Inflammatory macrophage treated with lipopolysaccharide for 1 hour (primary cell): ENCODE measurements at regions not wholly inside any gene's neighbourhood (a gene's known extent, or its start where the extent isn't known, plus 50 kb on each side); places are given as distances from the start of the nearest gene placed in this dataset.
A peak's percentile ranks its signal among the peaks of the same experiment; 100 is the strongest.

Source experiments
- DNase-seq, 2 donors: peaks; one replicate each; pipeline ENCODE4 v3.0.0-alpha.2; 2020 to 2022

- no peak for DNase-seq
Observed at GRCh38 chr3:168885028-168885427, 778.5 kb downstream of the MECOM start.

DNA sequence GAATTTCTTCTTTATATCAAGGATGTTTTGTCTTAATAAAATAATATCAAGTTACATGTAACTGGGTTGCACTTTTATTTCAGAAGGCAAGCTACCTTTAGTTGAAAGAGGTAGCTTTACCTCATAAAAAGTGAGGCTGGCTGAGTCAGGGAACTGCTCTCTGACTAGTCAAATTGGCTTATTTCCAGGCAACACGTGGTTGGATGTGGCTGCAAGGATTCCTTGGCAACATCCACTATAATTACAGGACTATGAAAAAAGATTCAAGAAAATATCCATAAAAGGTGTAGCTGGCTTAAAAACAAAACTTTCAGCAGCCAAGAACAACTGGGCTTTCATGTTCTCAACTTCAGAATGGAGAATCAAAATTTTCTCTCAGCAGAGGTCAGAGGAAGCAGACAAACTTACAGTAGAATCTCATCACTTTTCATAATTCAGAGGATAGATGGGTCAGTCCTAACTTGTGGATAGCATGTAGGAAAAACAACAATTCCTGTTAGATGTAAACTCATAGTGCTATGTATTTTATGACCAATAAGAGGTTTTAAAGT lies 779.1 kb downstream of the MECOM start:
- no peak for DNase-seq

DNA sequence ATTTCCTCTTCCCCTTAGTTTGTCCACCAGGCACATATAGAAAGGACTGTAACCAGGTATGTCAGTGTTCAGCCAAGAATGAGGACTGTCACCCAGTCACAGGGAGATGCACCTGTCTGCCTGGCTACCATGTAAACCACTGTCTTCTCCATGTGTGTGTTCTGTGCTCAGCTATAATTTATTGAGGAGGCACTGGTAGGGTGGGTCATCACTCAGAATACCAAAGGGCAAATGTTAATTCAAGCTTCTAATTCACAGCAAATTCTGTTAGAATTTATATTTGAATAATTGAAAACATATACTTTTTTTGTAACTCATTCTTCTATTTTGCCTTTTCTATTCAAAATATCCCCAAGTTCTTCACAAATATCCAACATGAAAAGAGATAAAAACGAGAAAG lies 780.4 kb downstream of the MECOM start:
- DNase-seq = no peak

GRCh38 chr3:168881804-168882203 lies 781.7 kb downstream of the MECOM start:
- no peak for DNase-seq

GRCh38 chr3:168878655-168879054 lies 782.9 kb upstream of the GOLIM4 start:
- no peak for DNase-seq

GRCh38 chr3:168877899-168878298 lies 782.2 kb upstream of the GOLIM4 start:
- no peak for DNase-seq

DNA sequence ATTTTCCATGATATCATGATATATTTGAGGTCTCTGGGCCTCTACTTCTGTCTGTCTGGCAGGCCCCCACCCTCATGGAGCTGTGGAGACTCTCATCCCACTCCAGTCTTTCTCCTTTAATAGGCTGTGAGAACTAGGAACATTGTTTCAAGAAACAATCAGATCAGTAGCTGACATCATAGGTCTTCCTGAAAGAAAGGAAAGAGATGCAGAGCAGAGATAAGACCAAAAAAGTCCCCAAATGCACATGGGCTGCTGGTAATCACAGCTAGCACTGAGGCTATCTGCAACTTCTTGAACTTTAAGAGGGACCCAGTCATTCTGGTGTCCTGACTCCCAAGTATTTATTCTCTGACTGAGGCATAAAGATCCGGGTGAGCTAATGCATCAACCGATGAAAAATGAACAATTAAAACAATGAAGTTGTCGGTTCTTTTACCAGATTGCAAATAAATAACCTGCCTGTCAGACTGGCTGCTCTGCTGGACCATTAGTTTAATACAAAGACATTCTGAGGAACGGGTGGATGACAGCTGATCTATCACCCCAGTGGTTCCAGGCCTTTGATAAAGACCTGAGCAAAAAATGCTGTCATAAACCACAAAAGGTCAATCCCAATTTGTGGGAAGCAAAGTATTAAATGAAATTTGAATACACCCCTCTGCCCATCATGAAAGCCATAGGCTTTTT lies 780.8 kb upstream of the GOLIM4 start:
- DNase-seq = no peak

- no peak for DNase-seq
Observed at GRCh38 chr3:168872826-168873225, 777.1 kb upstream of the GOLIM4 start.

DNA sequence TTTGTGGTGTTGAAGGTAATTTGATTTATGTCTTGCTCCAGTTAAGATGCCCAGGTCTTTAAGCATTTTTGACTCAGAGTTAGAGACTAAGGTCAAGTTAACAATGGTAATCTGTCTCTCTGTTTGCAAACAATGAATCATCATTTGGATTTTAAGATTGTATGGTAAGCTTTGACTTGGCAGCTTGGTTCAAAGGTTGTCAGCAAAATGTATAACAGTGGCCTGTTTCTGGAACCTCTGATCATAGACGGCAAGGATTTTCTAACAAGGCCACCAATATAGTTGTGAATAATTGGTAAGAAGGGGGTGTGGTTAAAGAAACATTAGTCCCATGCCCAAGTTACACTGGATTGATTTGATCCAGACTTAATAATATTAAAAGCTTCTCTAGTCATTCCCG lies 775.2 kb upstream of the GOLIM4 start:
- DNase-seq = no peak

- peak; percentile 7 to 36 for DNase-seq
Observed at GRCh38 chr3:168865022-168865551, 769.4 kb upstream of the GOLIM4 start.

GRCh38 chr3:168864107-168865021 lies 768.6 kb upstream of the GOLIM4 start:
- no peak for DNase-seq

GRCh38 chr3:168863561-168863960 lies 767.8 kb upstream of the GOLIM4 start:
- no peak for DNase-seq

DNA sequence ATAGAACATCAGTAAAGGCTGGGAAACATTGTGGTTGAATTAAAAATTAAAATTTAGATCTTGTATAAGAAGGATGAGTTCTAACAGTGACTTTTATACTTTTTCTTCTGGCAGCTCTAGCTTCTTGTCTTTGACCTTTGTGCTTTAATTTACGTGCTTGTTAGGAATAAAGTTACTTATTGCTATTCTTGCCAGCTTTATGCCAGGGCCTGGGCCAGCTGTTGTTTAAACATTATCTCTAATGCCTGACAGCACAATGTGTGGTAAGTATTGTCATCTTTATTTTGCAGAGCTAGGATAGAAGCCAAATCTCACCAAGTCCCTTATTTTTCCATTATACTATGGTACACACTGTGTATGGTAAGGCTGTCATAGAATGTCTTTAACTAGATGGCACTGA lies 766.7 kb upstream of the GOLIM4 start:
- no peak for DNase-seq

GRCh38 chr3:168860592-168860991 lies 764.9 kb upstream of the GOLIM4 start:
- no peak for DNase-seq

DNA sequence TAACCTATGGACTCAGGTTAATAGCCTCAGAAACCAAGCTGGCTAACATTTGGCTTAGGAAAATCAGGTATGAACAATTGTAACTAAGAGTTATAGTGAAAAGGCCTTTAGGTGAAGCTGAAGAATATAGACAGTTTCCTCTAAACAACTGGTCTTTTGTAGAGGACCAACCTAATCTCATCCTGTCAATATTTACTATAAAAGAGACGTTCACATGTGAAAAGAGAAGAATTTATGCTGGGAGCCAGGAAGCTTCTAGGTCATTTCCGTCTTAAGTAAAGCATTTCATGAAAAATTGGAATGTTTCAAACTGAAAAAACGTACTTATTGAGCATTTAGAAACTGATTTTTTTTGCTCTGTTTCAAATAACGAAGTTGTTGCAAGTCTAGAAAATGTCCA lies 764.3 kb upstream of the GOLIM4 start:
- no peak for DNase-seq

DNA sequence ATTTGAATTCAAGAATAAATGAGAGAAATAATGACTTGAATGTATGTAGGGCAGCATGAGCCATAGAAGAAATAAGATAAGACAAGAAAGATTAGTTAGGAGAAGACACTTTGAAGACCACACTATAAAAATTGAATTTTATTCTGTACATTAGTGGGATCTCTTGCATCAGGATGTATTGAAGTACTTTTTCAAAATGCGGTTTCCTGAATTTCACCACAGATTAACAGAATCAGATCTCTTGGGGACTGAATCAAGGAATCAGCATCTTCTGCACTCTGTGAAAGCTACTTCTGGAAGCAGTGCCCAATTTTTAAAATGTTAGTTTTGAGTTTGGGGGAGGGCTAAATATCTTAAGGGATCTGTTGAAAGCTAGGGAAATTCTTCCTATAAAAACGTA lies 763.9 kb upstream of the GOLIM4 start:
- DNase-seq = no peak

DNA sequence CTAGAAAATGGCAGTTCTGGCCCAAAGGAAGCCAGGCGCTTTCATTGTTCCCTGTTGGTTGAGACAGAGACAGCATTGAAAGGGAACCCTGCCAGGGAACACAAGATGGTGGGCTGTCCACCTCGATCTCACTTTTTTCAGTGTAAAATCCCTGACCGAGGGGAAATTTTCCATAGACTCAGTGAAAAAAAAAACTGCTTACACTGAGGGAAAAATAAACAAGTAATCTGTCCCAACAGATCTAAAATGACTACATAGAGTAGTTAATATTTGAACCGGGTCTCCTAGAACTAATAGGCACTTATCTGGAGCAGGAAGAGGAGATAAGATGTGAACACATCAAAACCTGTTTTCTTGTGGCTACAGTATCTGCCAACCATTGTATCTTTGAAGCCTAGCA lies 763.4 kb upstream of the GOLIM4 start:
- DNase-seq = no peak

- DNase-seq = peak in 1 of 2 donors; percentile 7
Observed at GRCh38 chr3:168858327-168858726, 762.6 kb upstream of the GOLIM4 start.

GRCh38 chr3:168850109-168850508 lies 754.4 kb upstream of the GOLIM4 start:
- DNase-seq = no peak

GRCh38 chr3:168847291-168847883 lies 751.7 kb upstream of the GOLIM4 start:
- peak; percentile 13 to 49 for DNase-seq

DNA sequence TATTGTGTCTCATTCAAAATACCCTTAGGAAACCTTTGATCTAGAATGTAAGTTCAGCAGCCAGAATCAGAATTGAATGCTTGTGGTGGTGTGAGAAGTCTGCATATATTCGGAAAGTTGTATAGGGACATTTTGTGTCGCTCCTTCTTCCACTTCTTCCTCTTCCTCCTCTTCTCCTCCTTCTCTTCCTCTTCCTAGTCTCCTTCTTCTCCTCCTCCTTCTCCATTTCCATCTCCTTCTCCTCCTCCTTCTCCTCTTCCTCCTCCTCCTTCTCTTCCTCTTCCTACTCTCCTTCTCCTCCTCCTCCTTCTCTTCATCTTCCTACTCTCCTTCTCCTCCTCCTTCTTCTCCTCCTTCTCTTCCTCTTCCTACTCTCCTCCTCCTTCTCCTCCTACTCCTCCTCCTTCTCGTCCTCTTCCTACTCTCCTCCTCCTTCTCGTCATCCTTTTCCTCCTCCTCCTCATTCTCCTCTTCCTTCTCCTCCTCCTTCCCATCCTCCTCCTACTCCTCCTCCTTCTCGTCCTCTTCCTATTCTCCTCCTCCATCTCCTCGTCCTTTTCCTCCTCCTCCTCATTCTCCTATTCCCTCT lies 749.3 kb upstream of the GOLIM4 start:
- no peak for DNase-seq

DNA sequence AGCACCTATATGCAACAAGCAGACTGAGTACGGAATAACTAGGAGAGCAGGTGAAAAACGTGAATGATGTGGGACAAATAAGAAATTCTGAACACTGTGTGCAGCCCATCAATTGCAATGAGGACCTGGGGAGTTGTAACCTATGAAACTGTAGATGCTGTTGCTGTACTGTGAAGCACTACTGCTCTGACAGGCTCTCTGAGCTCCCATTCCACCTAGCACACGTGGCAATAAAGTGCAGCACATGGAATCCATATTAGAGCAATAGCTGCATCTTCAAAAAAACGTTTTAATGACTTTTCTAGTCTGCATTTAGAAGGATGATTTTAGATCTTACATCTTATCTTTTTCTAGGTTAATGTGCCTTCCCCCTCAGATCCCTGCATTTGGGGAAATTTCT lies 748.7 kb upstream of the GOLIM4 start:
- no peak for DNase-seq

- DNase-seq = no peak
Observed at GRCh38 chr3:168843481-168843880, 747.8 kb upstream of the GOLIM4 start.
